K562 (cell line): ENCODE measurements at regions not wholly inside any gene's neighbourhood (a gene's known extent, or its start where the extent isn't known, plus 50 kb on each side); places are given as distances from the start of the nearest gene placed in this dataset.

Experiments used
- ATAC-seq: fragments of 200-7000 bp; cut with Tn5 transposase; 3 replicates; pipeline ENCODE4 v1.9.1; 2020; ENCODE audit warnings: moderate library complexity
- BruUV-seq: library from RNA; stranded (reverse); fragments of 400-500 nt; replicated peaks from 2 replicates; lab custom pipeline; 2021; lab: Mats Ljungman, UMichigan
- CTCF ChIA-PET: fragments of 300-600 bp; formaldehyde crosslinking; extraction: SDS; loops from one replicate; lab custom pipeline; 2021; ENCODE audit warnings: low intra/inter-chr PET ratio; lab: Yijun Ruan, JAX
- POLR2A ChIA-PET: fragments of 300-600, 350-650 bp; sonication (Branson Sonifier 250); formaldehyde crosslinking; extraction: SDS; loops from one replicate; lab custom pipeline; 2021; ENCODE audit warnings: antibody characterized with exemption, inconsistent platforms; lab: Yijun Ruan, JAX
- DNase-seq, 4 experiments: peaks; one replicate each; pipeline versions ENCODE4 v3.0.0 to v3.0.0-alpha.2; 2011 to 2018; ENCODE audit warnings: low spot score in 3 of 4, mixed read lengths in 3 of 4; ENCODE audit errors: extremely low read depth in 1 of 4
- FAIRE-seq: peaks from 2 replicates; lab custom pipeline; 2011; peaks lifted over from hg19 to GRCh38; lab: Jason Lieb, UNC
- H2AFZ ChIP-seq: 2 replicates; pipeline ENCODE4 v1.6.0; 2011; ENCODE audit warnings: low read depth, low read length, control low read depth, inconsistent platforms
- H3K27ac ChIP-seq: fragments of 200-600 bp; 3 replicates; pipeline ENCODE4 v1.8.0; 2011; ENCODE audit warnings: low read depth, mild to moderate bottlenecking, control low read depth, inconsistent platforms, low read length, moderate library complexity, mixed read lengths; ENCODE audit errors: extremely low read depth
- H3K27me3 ChIP-seq, 2 experiments: fragments of 300-600 bp in 1 of 2; 2 replicates in 1 of 2; 3 replicates in 1 of 2; pipeline versions ENCODE4 v1.6.0 to v1.8.0; 2011; ENCODE audit warnings: inconsistent platforms in 2 of 2, low read length in 2 of 2, mild to moderate bottlenecking in 1 of 2, mixed read lengths in 1 of 2, moderate library complexity in 1 of 2; ENCODE audit not compliant: control insufficient read depth in 2 of 2, insufficient read depth in 2 of 2
- H3K36me3 ChIP-seq: fragments of 300-600 bp; 3 replicates; pipeline ENCODE4 v1.8.0; 2011; ENCODE audit warnings: mild to moderate bottlenecking, low read length, inconsistent platforms; ENCODE audit not compliant: control insufficient read depth, insufficient read depth
- H3K4me1 ChIP-seq, 2 experiments: fragments of 200-600 bp in 1 of 2; replicated peaks in 1 of 2; 2 replicates in 1 of 2; 3 replicates in 1 of 2; pipeline versions ENCODE4 v1.5.1 to v1.8.0; 2011; ENCODE audit warnings: inconsistent platforms in 2 of 2, low read length in 2 of 2, mild to moderate bottlenecking in 1 of 2, mixed read lengths in 1 of 2, moderate library complexity in 1 of 2; ENCODE audit not compliant: control insufficient read depth in 2 of 2, insufficient read depth in 2 of 2
- H3K4me2 ChIP-seq: 2 replicates; pipeline ENCODE4 v1.6.1; 2011; ENCODE audit warnings: low read length, control low read depth, inconsistent platforms, mixed read lengths; ENCODE audit not compliant: insufficient read depth
- H3K4me3 ChIP-seq: fragments of 200-600 bp; sonication (generic), shearing (Covaris generic); 2 replicates; pipeline ENCODE4 v1.5.1; 2016; ENCODE audit warnings: control low read depth, inconsistent platforms
- H3K79me2 ChIP-seq: fragments of 200-600 bp; 3 replicates; pipeline ENCODE4 v1.8.0; 2011; ENCODE audit warnings: low read length, inconsistent platforms; ENCODE audit not compliant: control insufficient read depth, insufficient read depth
- H3K9ac ChIP-seq, 2 experiments: 2 replicates each; pipeline versions ENCODE4 v1.6.0 to v1.6.1; 2011; ENCODE audit warnings: low read depth in 2 of 2, low read length in 2 of 2, control low read depth in 1 of 2, inconsistent platforms in 1 of 2, mild to moderate bottlenecking in 1 of 2, mixed read lengths in 1 of 2; ENCODE audit not compliant: insufficient read depth in 1 of 2
- H3K9me1 ChIP-seq: one replicate; pipeline ENCODE4 v1.6.0; 2011; ENCODE audit warnings: inconsistent platforms, mild to moderate bottlenecking, low read length, moderate library complexity; ENCODE audit not compliant: control insufficient read depth, insufficient read depth
- H3K9me3 ChIP-seq: replicated peaks from 2 replicates; pipeline ENCODE4 v1.5.1; 2011; ENCODE audit warnings: low read depth, low read length, inconsistent platforms; ENCODE audit not compliant: control insufficient read depth, insufficient read depth
- H4K20me1 ChIP-seq: replicated peaks from 2 replicates; pipeline ENCODE4 v1.6.1; 2011; ENCODE audit warnings: low read length, inconsistent platforms, mixed read lengths; ENCODE audit not compliant: control insufficient read depth, insufficient read depth
- ARID2 ChIP-seq: fragments of 450-650 bp; IDR thresholded peaks from 2 replicates; pipeline ENCODE4 v1.6.1; 2017; ENCODE audit warnings: antibody characterized with exemption, mild to moderate bottlenecking
- ELF1 ChIP-seq: fragments of 200-800 bp; sonication (Bioruptor generic); IDR thresholded peaks from 2 replicates; pipeline ENCODE4 v1.6.1; 2016; ENCODE audit warnings: missing genetic modification characterization, missing compliant biosample characterization
- HBP1 ChIP-seq: fragments of 450-650 bp; formaldehyde crosslinking; IDR thresholded peaks from 2 replicates; pipeline ENCODE4 v1.4.0; 2022; ENCODE audit warnings: missing genetic modification characterization
- NR2C1 ChIP-seq, 2 experiments: fragments of 450-650 bp; IDR thresholded peaks; 2 replicates each; pipeline ENCODE4 v1.6.1; 2017; ENCODE audit warnings: mild to moderate bottlenecking in 2 of 2, antibody characterized with exemption in 1 of 2, inconsistent platforms in 1 of 2, missing compliant biosample characterization in 1 of 2, missing genetic modification characterization in 1 of 2
- PHF8 ChIP-seq: fragments of 200-600 bp; sonication (generic); IDR thresholded peaks from 2 replicates; pipeline ENCODE4 v1.6.1; 2012; ENCODE audit warnings: mixed run types, mild to moderate bottlenecking, inconsistent platforms, low read length, moderate library complexity, borderline replicate concordance
- PTRF ChIP-seq: fragments of 450-650 bp; IDR thresholded peaks from 2 replicates; pipeline ENCODE4 v1.6.1; 2016; ENCODE audit warnings: mild to moderate bottlenecking, missing genetic modification characterization, missing compliant biosample characterization
- TARDBP ChIP-seq: fragments of 450-650 bp; IDR thresholded peaks from 2 replicates; pipeline ENCODE4 v1.6.1; 2016
- THAP12 ChIP-seq: fragments of 250-450 bp; sonication (Bioruptor Pico); IDR thresholded peaks from 2 replicates; pipeline ENCODE4 v1.9.0; 2021; ENCODE audit warnings: mild to moderate bottlenecking, inconsistent platforms
- VEZF1 ChIP-seq: fragments of 200-800 bp; sonication (Bioruptor generic); IDR thresholded peaks from 2 replicates; pipeline ENCODE4 v1.6.1; 2017; ENCODE audit warnings: missing genetic modification characterization, missing compliant biosample characterization
- ZFP91 ChIP-seq: sonication (generic); formaldehyde crosslinking; IDR thresholded peaks from 2 replicates; pipeline ENCODE4 v1.8.0; 2022; ENCODE audit warnings: mild to moderate bottlenecking, missing genetic modification reagents
- ZNF239 ChIP-seq: fragments of 250-450 bp; sonication (Bioruptor Pico); IDR thresholded peaks from 2 replicates; pipeline ENCODE4 v1.4.0; 2020; ENCODE audit warnings: mild to moderate bottlenecking
- ZNF584 ChIP-seq: fragments of 200-800 bp; sonication (Bioruptor generic); IDR thresholded peaks from 2 replicates; pipeline ENCODE4 v1.6.1; 2016; ENCODE audit warnings: low read depth, mild to moderate bottlenecking, missing genetic modification characterization, missing compliant biosample characterization
- ZNF644 ChIP-seq: fragments of 200-800 bp; sonication (Bioruptor generic); IDR thresholded peaks from 2 replicates; pipeline ENCODE4 v1.6.1; 2016; ENCODE audit warnings: low read depth, missing genetic modification characterization, missing compliant biosample characterization
- ZNF655 ChIP-seq: fragments of 250-450 bp; sonication (Bioruptor Pico); IDR thresholded peaks from 2 replicates; pipeline ENCODE4 v1.5.0; 2021
- WGBS: fragments of 100-300 bp; shearing (Covaris generic); methylation state at CpG from one replicate; pipeline ENCODE4 v1.1.6; 2016; ENCODE audit warnings: low coverage, mixed read lengths; ENCODE audit not compliant: insufficient coverage; ENCODE audit errors: missing lambda C conversion rate; 5-methylcytosine and 5-hydroxymethylcytosine counted together
- in situ Hi-C: fragments of 300-500 bp; cut with MboI; formaldehyde crosslinking; loops from 4 replicates; pipeline ENCODE4 v1.15.0; 2018; ENCODE audit warnings: inconsistent platforms, mixed read lengths
- intact Hi-C: fragments of 100-400 bp; cut with micrococcal nuclease; formaldehyde crosslinking; loops from 2 replicates; pipeline ENCODE4 v1.14.2; 2022

GRCh38 chr22:47290706-47291430 lies 528.4 kb downstream of the TBC1D22A start:
- H3K36me3 ChIP-seq: no peaks in the 10 kb centered on the region
- ATAC-seq: no peak
- intact Hi-C loops (no loop called here), in situ Hi-C loops (no loop called here)
- H3K4me3 ChIP-seq: no peak overlapping the region
- H3K9me3 ChIP-seq: no peaks in the 10 kb centered on the region
- ChIA-PET CTCF (no interaction called here), POLR2A (interaction anchor here (0.6 to 0.9 kb wide), 2 partner anchors 13 to 707 kb away, joined by 3 read pairs; no protein-coding TSS in a partner anchor)
- no peaks in the 10 kb centered on the region for H3K4me1 ChIP-seq
- H2AFZ ChIP-seq: no peak overlapping the region
- no peaks in the 10 kb centered on the region for H3K79me2 ChIP-seq
- no peak overlapping the region for H3K9ac ChIP-seq
- FAIRE-seq: no peak
- WGBS: 4% methylated on average over 13 of the region's 20 CpGs
- H4K20me1 ChIP-seq: no peaks in the 10 kb centered on the region; the same call in 1 of the 2 replicates
- BruUV-seq: no TSS peak
- H3K27ac ChIP-seq: no peak overlapping the region
- no peak for DNase-seq
- H3K4me2 ChIP-seq: no peak overlapping the region
- peaks cover 3 to 54% of the 10 kb centered on the region in 2 experiments for H3K27me3 ChIP-seq
- H3K9me1 ChIP-seq: no peaks in the 10 kb centered on the region
- TF ChIP-seq ZNF655 (no peak), ZNF239 (no peak), THAP12 (no peak), VEZF1 (CRISPR knock-in tag) (no peak), ARID2 (no peak), PTRF (tag) (no peak), HBP1 (CRISPR knock-in tag) (no peak), ZNF584 (no peak), TARDBP (no peak), ELF1 (tag) (no peak), PHF8 (no peak), ZNF644 (no peak), NR2C1 (IDR thresholded peaks at IDR 0.05) (no peak), NR2C1 (tag; IDR thresholded peaks at IDR 0.05) (no peak), ZFP91 (CRISPR knock-in tag) (no peak)
